GM12865 (cell line): ENCODE measurements at regions not wholly inside any gene's neighbourhood (a gene's known extent, or its start where the extent isn't known, plus 50 kb on each side); places are given as distances from the start of the nearest gene placed in this dataset.

ENCODE experiments used
- DNase-seq: peaks from one replicate; pipeline ENCODE4 v3.0.0; 2010; ENCODE audit warnings: low read depth
- H3K4me3 ChIP-seq: 2 replicates; pipeline ENCODE4 v1.5.1; 2011; ENCODE audit warnings: mild to moderate bottlenecking, low read depth, low read length, control low read depth
- TF ChIP-seq, protein P1 (sequence below): IDR thresholded peaks from 2 replicates; pipeline ENCODE4 v1.5.1; 2011; ENCODE audit warnings: low read length, control low read depth, low read depth, inconsistent platforms; ENCODE audit not compliant: insufficient read depth; ENCODE audit errors: missing control alignments

DNA sequence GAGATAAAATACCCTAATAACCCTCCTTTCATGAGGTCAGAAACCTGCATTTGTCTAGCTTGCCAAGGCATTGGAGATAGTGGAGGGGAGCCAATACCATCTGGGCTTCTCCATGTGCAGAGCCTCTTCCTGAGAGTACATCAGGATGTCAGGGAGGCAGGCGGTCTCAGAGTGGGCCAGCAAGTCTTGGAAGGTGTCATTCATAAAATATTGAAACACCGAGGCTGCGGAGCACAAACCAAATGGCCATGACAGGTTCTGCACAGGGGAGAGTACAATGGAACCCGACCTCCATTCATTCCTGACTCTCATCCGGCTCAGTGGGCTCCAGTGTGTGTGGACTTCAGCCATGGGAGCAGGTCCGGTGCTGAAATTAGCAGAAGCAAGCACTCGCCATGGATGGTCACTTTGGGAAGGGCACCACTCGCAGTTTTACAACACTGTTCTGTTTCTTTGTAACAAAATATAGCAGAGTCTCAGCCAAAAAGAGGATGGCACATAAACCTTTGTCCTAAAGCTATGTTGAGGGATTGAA lies 446.6 kb downstream of the SIPA1L2 start:
- TF ChIP-seq, protein P1, sequence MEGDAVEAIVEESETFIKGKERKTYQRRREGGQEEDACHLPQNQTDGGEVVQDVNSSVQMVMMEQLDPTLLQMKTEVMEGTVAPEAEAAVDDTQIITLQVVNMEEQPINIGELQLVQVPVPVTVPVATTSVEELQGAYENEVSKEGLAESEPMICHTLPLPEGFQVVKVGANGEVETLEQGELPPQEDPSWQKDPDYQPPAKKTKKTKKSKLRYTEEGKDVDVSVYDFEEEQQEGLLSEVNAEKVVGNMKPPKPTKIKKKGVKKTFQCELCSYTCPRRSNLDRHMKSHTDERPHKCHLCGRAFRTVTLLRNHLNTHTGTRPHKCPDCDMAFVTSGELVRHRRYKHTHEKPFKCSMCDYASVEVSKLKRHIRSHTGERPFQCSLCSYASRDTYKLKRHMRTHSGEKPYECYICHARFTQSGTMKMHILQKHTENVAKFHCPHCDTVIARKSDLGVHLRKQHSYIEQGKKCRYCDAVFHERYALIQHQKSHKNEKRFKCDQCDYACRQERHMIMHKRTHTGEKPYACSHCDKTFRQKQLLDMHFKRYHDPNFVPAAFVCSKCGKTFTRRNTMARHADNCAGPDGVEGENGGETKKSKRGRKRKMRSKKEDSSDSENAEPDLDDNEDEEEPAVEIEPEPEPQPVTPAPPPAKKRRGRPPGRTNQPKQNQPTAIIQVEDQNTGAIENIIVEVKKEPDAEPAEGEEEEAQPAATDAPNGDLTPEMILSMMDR: no peak

GRCh38 chr1:232182236-232182635 lies 447.7 kb downstream of the SIPA1L2 start:
- TF ChIP-seq, protein P1: no peak
- H3K4me3 ChIP-seq: no peak overlapping the region
- no peak for DNase-seq

More for the DNA sequence above, 446.6 kb downstream of the SIPA1L2 start:
- H3K4me3 ChIP-seq: no peak overlapping the region
- no peak for DNase-seq

DNA sequence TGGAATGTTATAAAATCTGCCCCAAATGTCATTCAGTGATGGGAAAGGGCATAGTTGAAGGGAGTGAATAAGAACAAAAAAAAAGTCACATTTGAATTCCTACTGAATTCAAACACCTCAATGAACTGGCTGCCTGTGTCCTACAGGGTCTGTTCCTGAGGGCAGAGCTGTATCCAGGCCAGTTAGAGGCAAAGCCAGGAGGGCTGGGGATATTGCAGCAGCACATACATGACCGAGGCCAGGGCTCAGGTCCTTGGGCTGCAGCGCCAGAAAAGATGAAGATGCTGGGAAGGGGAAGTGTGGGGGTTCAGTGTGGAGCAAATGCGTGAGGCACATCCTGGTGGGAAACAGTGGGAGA lies 449.2 kb downstream of the SIPA1L2 start:
- TF ChIP-seq, protein P1: no peak

GRCh38 chr1:232179896-232180778 lies 449.8 kb downstream of the SIPA1L2 start:
- no peak overlapping the region for H3K4me3 ChIP-seq
- no peak for DNase-seq
- TF ChIP-seq, protein P1: no peak

More for the DNA sequence above, 449.2 kb downstream of the SIPA1L2 start:
- no peak for DNase-seq
- no peak overlapping the region for H3K4me3 ChIP-seq

- no peak overlapping the region for H3K4me3 ChIP-seq
- TF ChIP-seq, protein P1: no peak
- no peak for DNase-seq
Observed at GRCh38 chr1:232178191-232178590, 451.7 kb downstream of the SIPA1L2 start.

- TF ChIP-seq, protein P1: no peak
- DNase-seq: no peak
Observed at GRCh38 chr1:232177438-232177837, 452.5 kb downstream of the SIPA1L2 start.

More at GRCh38 chr1:232177438-232177837, 452.5 kb downstream of the SIPA1L2 start:
- no peak overlapping the region for H3K4me3 ChIP-seq
